CD14-positive monocyte (primary cell): ENCODE measurements at regions not wholly inside any gene's neighbourhood (a gene's known extent, or its start where the extent isn't known, plus 50 kb on each side); places are given as distances from the start of the nearest gene placed in this dataset.

Source experiments
- DNase-seq, 3 donors: peaks; one replicate each; pipeline ENCODE4 v3.0.0-alpha.2; 2011 to 2022
- H2AFZ ChIP-seq: 2 replicates; pipeline ENCODE4 v1.6.0; 2012; ENCODE audit warnings: mild to moderate bottlenecking, low read depth, low read length, inconsistent platforms; ENCODE audit not compliant: insufficient read depth, poor library complexity, severe bottlenecking
- H3K27ac ChIP-seq, 2 donors: 1 replicate in 1 of 2; 2 replicates in 1 of 2; pipeline ENCODE4 v1.5.1; 2012 to 2013; ENCODE audit warnings: low read length in 2 of 2, control low read depth in 1 of 2, inconsistent platforms in 1 of 2, low read depth in 1 of 2, mild to moderate bottlenecking in 1 of 2
- H3K27me3 ChIP-seq, 2 donors: one replicate each; pipeline versions ENCODE4 v1.6.0 to v1.6.1; 2011 to 2013; ENCODE audit warnings: low read length in 2 of 2; ENCODE audit not compliant: control insufficient read depth in 2 of 2, insufficient read depth in 2 of 2
- H3K36me3 ChIP-seq, 2 donors: replicated peaks in 1 of 2; 1 replicate in 1 of 2; 2 replicates in 1 of 2; pipeline versions ENCODE4 v1.5.1 to v1.6.1; 2012 to 2013; ENCODE audit warnings: low read length in 2 of 2, control low read depth in 1 of 2, inconsistent platforms in 1 of 2, mild to moderate bottlenecking in 1 of 2; ENCODE audit not compliant: insufficient read depth in 2 of 2, control insufficient read depth in 1 of 2
- H3K4me1 ChIP-seq, 2 donors: 1 replicate in 1 of 2; 2 replicates in 1 of 2; pipeline versions ENCODE4 v1.5.1 to v1.6.1; 2012 to 2013; ENCODE audit warnings: low read length in 2 of 2, control low read depth in 1 of 2, inconsistent platforms in 1 of 2, mild to moderate bottlenecking in 1 of 2, moderate library complexity in 1 of 2; ENCODE audit not compliant: insufficient read depth in 2 of 2, control insufficient read depth in 1 of 2
- H3K4me2 ChIP-seq: replicated peaks from 2 replicates; pipeline ENCODE3; 2012; ENCODE audit warnings: low read length, moderate library complexity, mild to moderate bottlenecking; ENCODE audit not compliant: poor library complexity, severe bottlenecking; ENCODE audit errors: extremely low read depth
- H3K4me3 ChIP-seq, 3 experiments: fragments of 200-600 bp in 1 of 3; sonication (generic) in 1 of 3; replicated peaks in 1 of 3; 1 replicate in 2 of 3; 2 replicates in 1 of 3; pipeline ENCODE4 v1.5.1; 2011 to 2013; ENCODE audit warnings: low read length in 3 of 3, mild to moderate bottlenecking in 3 of 3, control low read depth in 2 of 3, low read depth in 2 of 3, inconsistent platforms in 1 of 3, moderate library complexity in 1 of 3
- H3K79me2 ChIP-seq: 2 replicates; pipeline ENCODE4 v1.6.0; 2012; ENCODE audit warnings: mild to moderate bottlenecking, control low read depth, inconsistent platforms, low read length, moderate library complexity; ENCODE audit not compliant: insufficient read depth
- H3K9ac ChIP-seq: 2 replicates; pipeline ENCODE4 v1.6.0; 2017; ENCODE audit warnings: low read length, mild to moderate bottlenecking; ENCODE audit not compliant: insufficient read depth, poor library complexity, severe bottlenecking
- H3K9me3 ChIP-seq, 2 donors: replicated peaks in 1 of 2; 1 replicate in 1 of 2; 2 replicates in 1 of 2; pipeline versions ENCODE4 v1.5.1 to v1.6.1; 2012 to 2013; ENCODE audit warnings: low read length in 2 of 2, control low read depth in 1 of 2; ENCODE audit not compliant: control insufficient read depth in 1 of 2, insufficient read depth in 1 of 2
- H4K20me1 ChIP-seq: 2 replicates; pipeline ENCODE4 v1.6.0; 2012; ENCODE audit warnings: mild to moderate bottlenecking, low read length, control low read depth, moderate library complexity; ENCODE audit not compliant: insufficient read depth
- H3K27ac Mint-ChIP-seq, 7 donors: one replicate each; pipeline ENCODE4 v1.8.0; 2020; ENCODE audit warnings: mild to moderate bottlenecking in 7 of 7, mixed read lengths in 7 of 7, moderate library complexity in 6 of 7, inconsistent platforms in 2 of 7
- H3K27me3 Mint-ChIP-seq, 3 donors: one replicate each; pipeline ENCODE4 v1.8.0; 2021 to 2022; ENCODE audit warnings: low read depth in 3 of 3, mild to moderate bottlenecking in 3 of 3, mixed read lengths in 3 of 3, moderate library complexity in 3 of 3, inconsistent platforms in 1 of 3
- H3K36me3 Mint-ChIP-seq, 2 donors: one replicate each; pipeline ENCODE4 v1.8.0; 2020; ENCODE audit warnings: mixed read lengths in 2 of 2, inconsistent platforms in 1 of 2, mild to moderate bottlenecking in 1 of 2
- H3K4me1 Mint-ChIP-seq: one replicate; pipeline ENCODE4 v1.8.0; 2020; ENCODE audit warnings: mild to moderate bottlenecking, mixed read lengths
- H3K4me3 Mint-ChIP-seq, 2 donors: one replicate each; pipeline ENCODE4 v1.8.0; 2020; ENCODE audit warnings: mild to moderate bottlenecking in 2 of 2, mixed read lengths in 2 of 2, moderate library complexity in 1 of 2
- H3K9me3 Mint-ChIP-seq, 7 donors: one replicate each; pipeline ENCODE4 v1.8.0; 2020 to 2022; ENCODE audit warnings: mixed read lengths in 7 of 7, mild to moderate bottlenecking in 6 of 7, moderate library complexity in 6 of 7, inconsistent platforms in 2 of 7
- CTCF ChIP-seq: fragments of 200-600 bp; IDR thresholded peaks from one replicate; pipeline ENCODE4 v1.8.0; 2022; ENCODE audit warnings: antibody characterized with exemption, mild to moderate bottlenecking
- WGBS: methylation state at CpG from one replicate; pipeline ENCODE4 v1.1.5; 2013; ENCODE audit warnings: missing lambda C conversion rate; ENCODE audit not compliant: insufficient coverage; 5-methylcytosine and 5-hydroxymethylcytosine counted together
- intact Hi-C, 2 donors: fragments of 100-400 bp; cut with micrococcal nuclease; formaldehyde crosslinking; loops; one replicate each; pipeline versions ENCODE4 v1.15.0 to v1.15.1; 2023

GRCh38 chr4:134537701-134538100 is 336.1 kb upstream of the PABPC4L start:
- Mint-ChIP-seq H3K4me1 (no peaks in the 10 kb centered on the region), H3K27ac (no peak overlapping the region), H3K4me3 (no peak overlapping the region), H3K9me3 (peaks cover 0 to 1% (median 0%) of the 10 kb centered on the region in 7 donors), H3K27me3 (no peaks in the 10 kb centered on the region), H3K36me3 (no peaks in the 10 kb centered on the region)
- TF ChIP-seq CTCF, result no peak
- no peaks in the 10 kb centered on the region for H3K4me1 ChIP-seq
- H3K4me2 ChIP-seq, result no peak overlapping the region
- no peak overlapping the region for H3K4me3 ChIP-seq
- H3K9ac ChIP-seq, result no peak overlapping the region
- H3K27me3 ChIP-seq, result no peaks in the 10 kb centered on the region
- intact Hi-C loops, result no loop called here
- DNase-seq, result no peak
- H3K27ac ChIP-seq, result no peak overlapping the region
- no peaks in the 10 kb centered on the region for H4K20me1 ChIP-seq
- no peaks in the 10 kb centered on the region for H3K36me3 ChIP-seq
- H3K79me2 ChIP-seq, result no peaks in the 10 kb centered on the region
- no peaks in the 10 kb centered on the region for H3K9me3 ChIP-seq
- H2AFZ ChIP-seq, result no peak overlapping the region

DNA sequence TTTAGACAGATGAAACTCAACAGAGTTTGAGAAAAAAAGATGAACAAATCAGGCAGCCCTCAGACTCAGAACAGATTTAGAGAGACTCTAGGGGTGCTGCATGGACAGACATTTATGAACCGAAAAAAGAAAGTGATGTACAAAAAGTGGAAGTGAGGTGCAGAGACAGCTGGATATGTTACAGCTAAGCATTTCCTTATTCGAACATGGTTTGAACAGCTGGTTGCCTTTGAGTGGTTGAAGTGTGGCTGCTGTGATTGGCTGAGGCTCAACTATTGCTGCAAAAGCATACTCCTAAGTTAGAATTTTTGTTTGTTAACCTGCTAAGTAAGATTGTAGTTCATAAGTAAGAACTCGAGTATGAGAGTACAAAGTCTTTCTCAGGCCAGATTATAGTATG is 331.5 kb upstream of the PABPC4L start:
- H3K36me3 Mint-ChIP-seq, result no peaks in the 10 kb centered on the region
- H2AFZ ChIP-seq, result no peak overlapping the region
- no peaks in the 10 kb centered on the region for H3K79me2 ChIP-seq
- H3K27me3 ChIP-seq, result no peaks in the 10 kb centered on the region
- no peaks in the 10 kb centered on the region for H3K4me1 Mint-ChIP-seq
- no peak overlapping the region for H3K9ac ChIP-seq
- H3K4me2 ChIP-seq, result no peak overlapping the region
- no peak overlapping the region for H3K4me3 ChIP-seq
- H4K20me1 ChIP-seq, result no peaks in the 10 kb centered on the region
- H3K36me3 ChIP-seq, result no peaks in the 10 kb centered on the region
- no peaks in the 10 kb centered on the region for H3K27me3 Mint-ChIP-seq
- intact Hi-C loops, result no loop called here
- H3K9me3 Mint-ChIP-seq, result peaks cover 0 to 5% (median 0%) of the 10 kb centered on the region in 7 donors
- no peaks in the 10 kb centered on the region for H3K9me3 ChIP-seq
- no peak overlapping the region for H3K4me3 Mint-ChIP-seq
- H3K27ac Mint-ChIP-seq, result no peak overlapping the region
- no peak for DNase-seq
- no peaks in the 10 kb centered on the region for H3K4me1 ChIP-seq
- no peak for TF ChIP-seq CTCF
- 72% methylated on average over 2 of the region's 3 CpGs for WGBS
- no peak overlapping the region for H3K27ac ChIP-seq
